Activated T-helper 1 cell treated with anti-CD3 and anti-CD28 coated beads, Interleukin-2, amount 50 U/mL, for 16 hours (primary cell): ENCODE measurements at regions not wholly inside any gene's neighbourhood (a gene's known extent, or its start where the extent isn't known, plus 50 kb on each side); places are given as distances from the start of the nearest gene placed in this dataset.

Experiments used
- DNase-seq, 2 donors: peaks; one replicate each; pipeline ENCODE4 v3.0.0-alpha.2; 2020; ENCODE audit warnings: low read depth in 1 of 2, low spot score in 1 of 2

- DNase-seq, result no peak
Observed at GRCh38 chrX:49773993-49774392, 55.1 kb upstream of the PAGE4 start.

- no peak for DNase-seq
Observed at GRCh38 chrX:49767236-49767635, 61.9 kb upstream of the PAGE4 start.

GRCh38 chrX:49762175-49762720 lies 66.5 kb upstream of the PAGE1 start:
- no peak for DNase-seq

- no peak for DNase-seq
Observed at GRCh38 chrX:49761481-49761880, 65.7 kb upstream of the PAGE1 start.

GRCh38 chrX:49760290-49760890 lies 64.6 kb upstream of the PAGE1 start:
- no peak for DNase-seq

GRCh38 chrX:49756692-49757091 lies 60.9 kb upstream of the PAGE1 start:
- DNase-seq, result no peak

GRCh38 chrX:49754233-49754857 lies 58.6 kb upstream of the PAGE1 start:
- peak; percentile 5 to 12 for DNase-seq

GRCh38 chrX:49753691-49754090 lies 57.9 kb upstream of the PAGE1 start:
- DNase-seq, result no peak

GRCh38 chrX:49748211-49748956 lies 52.6 kb upstream of the PAGE1 start:
- DNase-seq, result no peak

GRCh38 chrX:49746306-49746705 lies 50.5 kb upstream of the PAGE1 start:
- no peak for DNase-seq
